Fibroblast of lung (primary cell): ENCODE measurements at regions not wholly inside any gene's neighbourhood (a gene's known extent, or its start where the extent isn't known, plus 50 kb on each side); places are given as distances from the start of the nearest gene placed in this dataset.

ENCODE experiments used
- CTCF ChIP-seq, 2 donors: IDR thresholded peaks in 1 of 2; conservative IDR thresholded peaks in 1 of 2; 1 replicate in 1 of 2; 2 replicates in 1 of 2; pipeline ENCODE4 v1.5.1; 2011 to 2012; ENCODE audit warnings: low read length in 2 of 2, control low read depth in 1 of 2, inconsistent platforms in 1 of 2, low read depth in 1 of 2, mild to moderate bottlenecking in 1 of 2
- EZH2 ChIP-seq: IDR thresholded peaks from 2 replicates; pipeline ENCODE4 v1.5.1; 2012; ENCODE audit warnings: low read length, control low read depth, mild to moderate bottlenecking; ENCODE audit errors: missing control alignments

- TF ChIP-seq EZH2 (no peak), CTCF (conservative IDR thresholded peaks at IDR 0.05 in 1 of 2, IDR thresholded peaks at IDR 0.05 in 1 of 2; ENCODE audit: low read depth in 1 of 2, low read length in 2 of 2) (no peak)
Observed at GRCh38 chr6:22026164-22026678, 270.6 kb downstream of the PRL start.
